ENCODE measurements at regions not wholly inside any gene's neighbourhood (a gene's known extent, or its start where the extent isn't known, plus 50 kb on each side); places are given as distances from the start of the nearest gene placed in this dataset.
A peak's percentile ranks its signal among the peaks of the same experiment; 100 is the strongest.
"Not testable (repeated sequence)": the region's sequence is repeated elsewhere in the genome, so short reads cannot be mapped to it uniquely, and the experiment has no call there.

DNA sequence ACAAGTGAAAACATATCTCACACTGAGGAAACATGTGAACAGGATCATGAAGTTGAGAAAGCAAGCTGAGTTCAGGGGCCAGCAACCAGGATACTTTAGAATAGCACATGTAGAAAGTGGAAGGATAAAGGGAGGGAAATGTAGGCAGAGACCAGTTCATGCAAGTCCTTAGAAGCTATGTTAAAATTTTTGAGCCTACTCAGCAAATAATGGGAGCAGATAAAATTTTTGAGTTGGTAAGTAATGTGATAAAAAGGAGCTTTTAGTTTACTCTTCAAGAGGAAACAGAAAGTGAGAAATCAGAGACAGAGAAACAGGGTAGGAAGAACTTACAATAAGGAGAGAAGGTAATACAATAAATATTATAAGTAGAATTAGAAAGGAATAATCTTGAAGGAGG lies 105.6 kb upstream of the ZBTB20 start:
- DNase-seq = no peak

DNA sequence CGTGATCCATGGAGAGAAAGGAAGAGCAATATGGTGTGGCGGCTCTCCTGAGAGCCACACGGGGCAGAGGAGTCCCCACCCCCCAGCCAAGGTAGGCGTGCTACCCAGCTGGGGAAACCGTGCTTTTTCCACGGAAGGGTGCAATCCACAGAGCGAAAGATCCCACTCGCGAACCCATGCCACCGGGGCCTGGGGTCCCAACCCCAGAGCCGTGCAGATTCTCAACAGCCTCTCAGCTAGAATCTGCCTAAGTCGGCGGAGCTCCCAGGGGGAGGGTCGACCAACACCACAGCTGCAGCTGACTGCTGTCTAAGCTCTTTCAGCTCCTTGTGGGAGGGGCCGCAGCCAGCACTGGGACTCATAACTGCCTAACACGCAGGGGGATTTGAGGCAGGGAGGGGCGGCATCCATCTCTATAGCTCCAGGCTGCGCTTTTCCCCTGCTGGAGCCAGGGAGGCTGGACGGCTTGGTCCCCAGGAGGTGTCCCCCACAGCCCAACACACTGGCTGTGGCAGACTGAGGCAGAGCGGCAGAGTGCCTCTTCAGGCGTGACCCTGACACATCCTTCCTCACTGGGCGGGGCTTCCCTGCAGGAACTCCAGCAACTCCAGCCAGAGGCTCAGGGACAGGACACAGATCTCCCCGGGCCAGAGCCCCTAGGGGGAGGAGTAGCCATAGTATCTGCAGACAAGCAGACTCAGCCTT lies 107.6 kb upstream of the ZBTB20 start:
- no peak for DNase-seq

DNA sequence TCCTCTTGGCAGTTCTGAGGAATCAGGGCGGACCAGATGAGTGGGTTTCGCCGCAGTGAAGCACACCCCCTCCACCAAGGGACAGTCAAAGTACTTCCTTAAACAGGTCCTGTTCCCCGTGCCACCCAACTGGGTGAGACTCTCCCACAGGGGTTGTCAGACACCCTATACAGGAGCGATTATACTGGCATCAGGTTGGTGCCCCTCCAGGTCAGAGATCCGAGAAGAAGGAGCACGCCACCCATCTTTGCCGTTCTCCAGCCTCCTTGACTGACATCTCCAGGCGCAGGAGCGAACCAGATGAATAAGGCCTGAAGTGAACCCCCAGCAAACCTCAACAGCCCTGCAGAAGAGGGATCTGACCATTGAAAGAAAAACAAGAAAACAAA lies 108.1 kb upstream of the ZBTB20 start:
- no peak for DNase-seq

DNA sequence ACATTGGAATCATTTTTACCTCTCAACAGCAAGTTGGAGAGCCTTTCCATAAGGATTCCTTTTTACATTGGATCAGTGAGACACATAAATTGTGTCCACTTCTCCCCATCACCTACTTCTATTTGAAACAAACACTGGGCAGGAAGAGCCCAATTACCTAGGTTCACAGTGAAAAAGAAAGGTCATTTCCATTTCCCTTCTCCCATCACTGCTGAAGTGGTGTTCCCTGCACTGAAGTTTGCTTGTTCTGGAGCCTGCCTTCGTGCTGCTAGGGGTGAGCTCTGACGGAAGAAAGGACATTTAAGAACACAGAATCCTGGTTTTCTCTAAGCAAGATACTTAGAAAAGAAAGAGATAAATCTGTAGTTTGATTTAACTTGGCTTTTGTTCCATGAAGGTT lies 123.8 kb upstream of the ZBTB20 start:
- no peak for DNase-seq

DNA sequence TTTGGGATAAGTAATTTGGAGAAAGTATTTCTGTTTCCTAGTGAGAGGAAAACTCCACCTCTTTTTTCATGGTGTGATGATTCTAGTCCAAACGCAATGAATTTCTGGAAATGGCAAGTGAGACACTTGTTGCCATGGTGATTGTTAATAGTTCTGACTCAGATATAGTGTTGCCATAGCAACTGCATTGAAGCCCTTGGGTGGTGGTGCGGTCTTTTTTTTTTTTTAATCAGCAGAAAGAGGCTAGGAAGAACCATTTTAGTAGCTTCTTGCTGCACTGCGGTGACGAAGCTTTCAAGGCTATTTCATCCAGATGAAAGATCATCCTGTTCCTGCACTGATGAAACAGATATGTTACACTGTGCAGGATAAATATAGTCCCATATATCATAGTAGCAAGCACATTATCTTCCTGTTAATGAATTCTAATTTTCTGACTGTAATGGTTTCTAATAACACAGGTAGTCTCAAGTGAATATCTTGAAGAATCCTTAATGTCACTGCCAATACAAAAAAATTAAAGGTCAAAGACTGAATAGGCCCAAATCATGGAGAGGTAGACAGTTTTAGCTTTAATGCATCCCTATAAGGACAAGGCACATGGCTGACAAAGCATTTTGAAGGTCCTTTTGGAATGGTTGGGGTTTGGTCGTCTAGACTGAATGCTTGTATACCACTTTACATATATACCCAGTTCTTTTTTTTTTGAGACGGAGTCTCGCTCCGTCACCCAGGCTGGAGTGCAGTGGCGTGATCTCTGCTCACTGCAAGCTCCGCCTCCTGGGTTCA lies 125.1 kb upstream of the ZBTB20 start:
- no peak for DNase-seq

DNA sequence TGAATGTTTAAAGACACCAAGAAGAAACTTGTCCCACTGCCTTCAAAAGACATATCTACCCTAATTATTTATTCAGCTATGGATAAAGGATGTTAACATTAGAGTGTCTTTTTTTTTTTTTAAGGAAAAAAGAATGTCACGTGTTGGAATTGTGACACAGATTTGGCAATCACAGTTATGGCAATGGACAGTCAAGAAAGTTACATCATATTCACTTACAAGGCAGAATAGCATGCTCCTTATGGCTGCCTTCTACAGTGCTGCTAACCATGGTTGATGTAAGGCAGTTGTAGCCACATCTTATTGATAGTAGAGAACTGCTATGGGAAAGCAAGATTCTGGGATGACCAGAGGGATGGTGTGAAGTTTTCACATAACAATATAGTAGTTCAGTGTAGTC lies 128.8 kb upstream of the ZBTB20 start:
- no peak for DNase-seq

DNA sequence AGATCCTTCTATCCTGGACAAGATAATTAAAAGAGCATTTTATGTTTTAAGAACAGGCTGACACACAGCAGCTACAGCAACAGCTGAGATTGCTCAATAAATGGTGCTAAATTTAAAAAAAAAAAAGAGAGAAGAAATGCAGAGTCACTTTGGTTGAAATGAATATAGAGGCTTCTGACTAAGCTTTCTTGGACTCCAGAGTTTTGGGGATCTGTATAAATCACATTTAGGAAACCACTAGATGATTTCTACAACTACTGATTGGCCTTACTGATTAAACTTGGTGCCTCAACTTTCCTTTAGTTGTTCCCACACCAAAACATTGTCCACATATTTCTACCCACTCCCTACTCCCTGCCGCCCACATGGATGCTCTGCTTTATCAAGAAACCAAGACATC lies 132.9 kb upstream of the ZBTB20 start:
- DNase-seq = no peak

DNA sequence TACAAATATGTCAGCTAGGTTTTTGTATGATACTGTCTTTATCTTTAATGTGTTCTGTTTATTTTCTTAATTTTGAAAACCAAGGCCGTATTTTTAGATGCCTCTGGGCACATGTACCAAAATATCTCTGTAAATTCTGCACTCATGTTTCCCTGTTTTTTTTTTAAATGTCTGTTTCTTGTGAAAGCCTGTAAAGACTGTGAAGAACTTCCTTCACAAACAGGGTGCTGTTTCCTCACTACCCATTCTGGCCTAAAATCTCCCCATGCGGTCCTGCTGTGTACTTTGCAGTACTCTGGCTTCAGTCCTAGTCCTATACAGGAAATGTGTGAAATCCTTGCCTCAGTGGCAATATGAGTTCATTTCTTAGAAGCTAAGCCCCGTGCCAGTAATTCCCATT lies 133.4 kb upstream of the ZBTB20 start:
- DNase-seq = no peak

DNA sequence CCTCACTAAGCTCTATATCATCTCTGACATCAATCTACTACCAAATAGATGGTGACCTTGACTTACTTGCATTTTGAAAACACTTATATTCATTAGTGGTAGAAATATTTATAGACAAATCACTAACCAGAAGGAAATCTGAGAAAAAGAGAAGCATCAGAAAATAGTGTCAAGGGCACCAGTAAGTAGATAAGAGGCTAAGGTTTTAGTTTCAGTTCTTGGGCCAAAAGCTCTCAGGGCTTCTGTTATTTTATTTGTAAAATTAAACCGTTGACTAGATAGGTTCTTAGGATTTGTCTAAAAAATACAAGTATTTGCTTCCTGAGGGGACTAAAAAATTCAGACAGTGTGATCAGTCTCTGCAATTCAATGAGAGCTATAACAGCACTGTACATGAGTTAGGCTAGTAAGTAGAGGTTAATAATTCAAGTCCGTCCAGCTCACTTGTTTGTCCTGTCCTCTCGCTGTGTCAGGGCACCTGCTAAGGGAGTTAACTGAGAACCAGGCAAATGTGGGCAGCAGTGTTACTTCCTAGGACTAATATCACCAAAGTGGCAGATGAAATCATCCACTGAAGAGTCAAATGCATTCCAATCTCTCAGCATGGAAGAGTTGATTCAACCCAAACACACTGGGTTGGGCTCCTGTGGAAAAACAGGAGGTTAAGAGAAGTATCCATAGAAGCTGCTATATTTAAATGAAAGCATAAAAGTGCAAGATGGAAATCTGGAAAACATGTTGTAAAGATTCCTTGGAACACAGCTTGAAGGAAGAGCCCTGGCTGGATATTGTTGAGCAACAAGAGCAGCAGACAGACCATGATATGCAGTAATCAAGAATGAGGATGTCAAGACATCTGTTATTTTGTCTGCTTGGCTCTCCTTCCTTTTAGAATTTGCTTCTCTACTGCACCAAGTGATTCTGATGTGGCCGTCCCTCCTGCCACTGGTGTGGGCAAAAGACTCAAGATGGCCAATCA lies 134.9 kb upstream of the ZBTB20 start:
- no peak for DNase-seq

DNA sequence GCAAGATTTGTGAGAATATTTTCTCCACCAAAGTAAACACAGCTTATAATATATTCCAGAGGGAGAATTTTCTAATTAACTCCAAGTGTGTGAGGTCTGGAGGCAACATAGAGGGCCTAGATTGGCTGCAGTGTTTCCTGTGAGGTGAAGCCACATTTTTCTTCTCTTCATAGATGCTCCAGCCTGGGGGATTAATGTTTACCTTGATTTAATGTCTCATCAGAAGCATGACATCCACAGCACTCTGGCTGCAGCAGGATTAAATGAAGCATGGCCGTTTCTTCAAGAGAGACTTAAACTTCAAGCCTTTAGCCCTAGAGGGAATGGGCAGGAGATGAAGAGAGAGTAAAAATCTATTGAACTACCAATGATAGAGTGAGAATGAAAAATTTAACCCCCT lies 137.9 kb upstream of the ZBTB20 start:
- no peak for DNase-seq

DNA sequence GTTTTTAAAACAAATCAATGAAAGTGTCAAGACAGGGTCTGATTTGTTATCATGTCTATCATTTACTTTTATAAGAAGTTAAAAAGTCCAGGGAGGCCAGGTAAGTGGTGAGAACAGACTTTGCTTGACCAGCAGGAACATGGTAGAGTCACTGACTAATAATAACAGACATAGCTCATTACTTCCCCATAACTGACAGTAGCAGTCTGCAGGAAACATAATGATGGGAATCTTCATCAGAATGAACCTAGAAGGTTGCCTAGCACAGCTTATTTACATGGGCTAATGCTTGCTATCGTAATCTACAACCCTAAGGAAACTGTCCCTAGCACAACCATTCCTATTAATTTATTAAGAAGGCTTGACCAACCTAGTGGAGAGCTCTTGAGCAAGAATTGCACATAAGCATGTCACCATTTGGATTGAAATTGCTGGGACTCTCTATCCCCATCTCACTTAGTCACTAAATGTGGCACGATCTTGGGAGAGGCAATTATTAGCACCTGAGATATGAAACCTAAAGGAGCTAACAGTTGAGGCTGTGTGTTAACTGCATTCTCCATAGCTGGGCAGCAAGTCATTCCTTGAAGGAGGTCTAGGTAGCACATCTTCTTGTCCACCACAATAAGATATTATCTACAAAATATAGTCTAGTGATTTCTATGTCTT lies 139.6 kb upstream of the ZBTB20 start:
- no peak for DNase-seq

DNA sequence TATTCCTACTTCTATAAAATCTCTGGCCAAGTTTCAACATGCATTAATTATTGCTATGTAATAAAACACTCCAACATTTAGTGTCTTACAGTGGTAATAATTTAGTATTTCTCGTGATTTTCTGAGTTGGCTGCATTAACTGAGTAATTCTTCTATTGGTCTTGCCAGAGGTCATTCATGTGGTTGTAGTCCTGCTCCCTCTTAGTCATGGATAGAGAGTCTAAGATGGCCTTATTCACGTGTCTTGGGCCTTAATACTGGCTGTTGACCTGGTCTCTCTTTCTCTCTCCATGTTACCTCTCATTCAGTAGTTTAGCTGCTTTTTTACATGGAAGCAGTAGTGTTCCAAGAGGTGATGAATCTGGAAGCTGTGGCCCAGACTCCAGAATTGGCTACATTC lies 140.1 kb upstream of the ZBTB20 start:
- no peak for DNase-seq

DNA sequence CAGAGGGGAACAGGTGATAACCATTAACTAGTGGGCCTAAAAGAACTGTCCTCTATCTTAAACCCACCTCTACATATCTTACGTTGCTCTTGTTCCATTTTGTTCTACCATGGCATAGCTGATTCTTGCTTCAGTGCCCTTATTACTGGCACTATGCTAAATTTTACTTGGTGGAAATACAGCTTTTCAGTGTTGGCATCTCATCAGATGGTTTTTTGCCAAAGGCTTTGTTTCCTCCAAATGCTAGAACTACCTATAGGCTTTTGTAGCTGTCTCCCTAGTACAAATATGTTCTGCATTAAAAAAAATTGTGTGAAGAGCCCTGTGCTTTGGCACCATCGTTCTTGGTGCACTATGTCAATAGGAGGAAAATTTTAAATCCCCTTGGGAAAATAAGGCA lies 145.0 kb upstream of the ZBTB20 start:
- no peak for DNase-seq

DNA sequence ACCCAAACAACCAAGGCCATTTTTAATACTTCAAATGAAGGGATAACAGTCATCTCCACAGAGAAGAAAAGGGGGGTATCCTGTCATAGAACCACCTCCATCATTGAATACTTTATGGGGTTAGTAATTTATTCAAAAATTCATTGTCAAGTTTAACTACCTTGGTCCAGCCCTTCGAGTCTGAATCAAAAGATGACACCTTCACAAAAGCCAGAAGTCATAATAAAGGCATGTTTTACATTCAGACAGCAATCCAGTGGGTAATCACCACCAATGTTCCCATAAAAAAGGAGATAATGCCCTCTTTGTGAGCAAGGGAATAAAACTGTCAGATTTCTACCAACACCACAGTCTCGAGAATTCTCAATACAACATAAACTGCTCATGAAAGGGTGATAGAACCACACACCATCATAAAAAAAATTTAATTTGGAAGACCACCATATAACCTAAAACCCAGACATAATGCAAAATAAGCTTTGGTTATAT lies 145.6 kb upstream of the ZBTB20 start:
- DNase-seq = no peak

DNA sequence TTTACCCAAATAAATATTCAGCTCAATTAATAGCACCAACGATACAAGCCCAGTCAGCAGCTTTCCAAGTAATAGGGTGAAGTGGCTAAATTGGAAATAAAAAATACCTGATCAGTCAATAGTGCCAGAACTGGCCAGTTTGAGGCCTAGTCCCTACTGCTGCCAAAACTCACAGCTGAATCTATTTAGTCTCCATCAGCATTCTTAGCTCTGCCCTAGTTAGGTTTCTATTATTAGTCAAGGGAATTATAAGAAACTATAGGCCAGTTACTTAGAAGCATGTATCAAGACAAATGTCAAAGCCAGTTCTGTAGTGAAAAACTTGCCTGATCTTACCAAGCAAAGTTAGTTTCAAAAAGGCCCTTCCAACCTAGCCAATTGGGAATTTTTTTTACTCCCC lies 146.2 kb upstream of the ZBTB20 start:
- DNase-seq = no peak

DNA sequence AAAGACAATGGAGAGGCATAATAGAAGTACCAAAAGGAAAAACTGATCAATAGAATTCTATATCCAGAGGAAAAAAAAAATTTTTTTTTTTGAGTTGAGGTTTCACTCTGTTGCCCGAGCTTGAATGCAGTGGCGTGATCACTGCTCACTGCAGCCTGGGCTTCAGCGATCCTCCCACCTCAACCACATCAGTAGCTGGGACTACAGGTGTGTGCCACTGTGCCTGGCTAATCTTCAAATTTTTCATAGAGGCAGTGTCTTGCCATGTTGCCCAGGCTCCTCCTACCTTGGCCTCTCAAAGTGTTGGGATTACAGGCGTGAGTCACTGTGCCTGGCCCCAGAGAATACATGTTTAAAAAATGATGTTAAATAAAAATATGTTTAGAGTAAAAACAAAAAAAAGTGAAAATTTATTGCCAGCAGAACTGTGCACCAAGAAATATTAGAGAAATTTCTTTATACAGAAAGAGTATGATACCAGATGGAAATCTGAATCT lies 154.3 kb upstream of the ZBTB20 start:
- DNase-seq = no peak

DNA sequence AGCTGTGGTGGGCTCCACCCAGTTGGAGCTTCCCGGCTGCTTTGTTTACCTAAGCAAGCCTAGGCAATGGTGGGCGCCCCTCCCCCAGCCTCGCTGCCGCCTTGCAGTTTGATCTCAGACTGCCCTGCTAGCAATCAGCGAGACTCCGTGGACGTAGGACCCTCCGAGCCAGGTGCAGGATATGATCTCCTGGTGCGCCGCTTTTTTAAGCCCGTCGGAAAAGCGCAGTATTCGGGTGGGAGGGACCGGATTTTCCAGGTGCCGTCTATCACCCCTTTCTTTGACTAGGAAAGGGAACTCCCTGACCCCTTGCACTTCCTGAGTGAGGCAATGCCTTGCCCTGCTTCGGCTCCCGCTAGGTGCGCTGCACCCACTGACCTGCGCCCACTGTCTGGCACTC lies 170.9 kb upstream of the ZBTB20 start:
- DNase-seq = not testable (repeated sequence)

DNA sequence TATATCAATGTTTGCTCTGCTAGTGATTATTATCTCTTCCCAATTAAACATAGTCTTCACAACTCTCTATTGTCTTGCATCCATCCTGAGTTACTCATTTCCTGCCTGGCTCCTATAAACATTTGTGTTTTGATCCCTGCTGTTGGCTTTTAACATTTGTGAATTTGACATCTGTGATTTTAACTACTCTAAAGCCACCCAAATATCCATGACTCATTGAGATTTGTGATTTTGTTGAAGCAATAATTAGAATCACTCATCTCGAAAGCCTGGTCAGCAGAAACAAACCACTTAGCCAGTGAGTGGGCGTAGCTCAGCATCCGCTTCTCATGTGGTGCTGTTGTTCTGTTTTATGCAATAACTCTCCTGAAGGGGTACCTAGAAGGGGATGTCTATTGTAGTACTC lies 174.3 kb upstream of the ZBTB20 start:
- DNase-seq = no peak

DNA sequence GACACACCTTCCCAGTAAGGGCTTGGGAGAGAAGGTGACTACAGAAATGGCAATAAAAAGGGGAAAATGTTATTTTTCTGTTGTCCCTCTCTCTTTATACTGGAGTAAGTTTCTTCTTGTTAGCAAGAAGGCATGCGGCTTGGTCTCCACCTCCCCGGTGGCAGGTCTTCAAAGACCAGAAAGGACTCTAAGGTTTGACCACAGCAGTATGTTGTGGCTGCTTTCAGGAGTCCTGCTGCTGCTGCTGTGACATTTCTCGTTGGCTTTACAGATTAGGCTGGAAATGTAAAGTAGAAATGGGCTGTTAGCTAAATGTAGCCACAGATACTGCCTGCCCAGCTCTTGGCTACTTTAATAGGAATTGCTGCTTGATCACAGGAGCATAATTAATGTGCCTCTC lies 175.8 kb upstream of the ZBTB20 start:
- no peak for DNase-seq

DNA sequence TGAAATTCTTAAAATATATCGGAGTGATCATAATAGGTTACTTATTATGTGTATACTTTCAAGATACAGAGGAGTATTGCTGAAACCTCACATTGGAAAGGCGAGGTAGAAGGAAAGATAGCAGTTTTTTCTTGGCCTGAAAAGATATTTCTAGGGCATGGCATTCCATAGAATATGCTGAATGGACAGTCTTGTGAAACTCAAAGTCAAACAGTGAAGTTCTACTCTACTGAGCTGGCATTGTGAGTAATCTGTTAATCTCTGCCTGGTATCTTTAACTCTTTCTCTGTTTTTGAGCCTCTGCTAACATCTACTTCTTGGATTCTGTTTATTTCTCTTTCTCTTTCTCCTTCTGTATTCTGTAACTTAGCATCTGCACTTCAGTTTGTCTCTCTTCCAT lies 176.3 kb upstream of the ZBTB20 start:
- DNase-seq = no peak

DNA sequence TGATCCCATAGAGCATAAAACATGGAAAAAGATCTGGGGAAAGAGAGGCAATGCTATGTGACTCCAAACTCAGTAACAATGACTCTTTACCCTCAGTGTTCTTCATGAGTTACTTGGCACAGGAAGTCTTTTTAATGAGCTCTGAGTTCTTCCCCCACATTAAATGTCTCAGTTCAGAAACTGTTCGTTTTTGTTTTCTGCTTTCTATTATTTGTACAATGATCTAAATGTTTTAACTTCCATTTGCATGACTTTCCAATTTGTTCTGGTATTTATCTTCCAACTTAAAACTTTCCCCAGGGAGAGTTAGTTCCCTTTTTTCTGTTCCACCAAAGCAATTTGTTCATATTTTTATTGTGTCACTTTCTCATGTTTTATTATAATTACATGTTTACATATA lies 177.0 kb upstream of the ZBTB20 start:
- no peak for DNase-seq

DNA sequence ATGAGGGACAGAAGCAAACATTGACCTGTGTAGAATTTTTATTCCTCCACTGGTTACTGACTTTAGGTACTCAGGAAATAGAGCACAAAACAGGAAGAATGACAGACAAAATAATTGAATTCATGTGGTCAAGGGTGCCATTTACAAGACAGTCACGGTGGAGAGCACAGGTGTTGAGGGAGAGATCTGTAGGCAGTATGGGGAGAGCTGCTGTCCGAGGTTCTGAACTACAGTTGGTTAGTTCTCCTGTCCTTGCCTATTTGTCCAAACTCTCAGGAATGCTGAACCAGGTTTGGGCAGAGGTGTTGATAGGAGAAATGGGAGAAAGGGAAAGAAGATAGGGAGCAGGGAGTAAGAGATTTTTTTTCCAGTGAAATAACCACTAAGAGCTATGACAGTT lies 178.5 kb upstream of the ZBTB20 start:
- peak; percentile 34 for DNase-seq
